ENCODE measurements at regions not wholly inside any gene's neighbourhood (a gene's known extent, or its start where the extent isn't known, plus 50 kb on each side); places are given as distances from the start of the nearest gene placed in this dataset.

DNA sequence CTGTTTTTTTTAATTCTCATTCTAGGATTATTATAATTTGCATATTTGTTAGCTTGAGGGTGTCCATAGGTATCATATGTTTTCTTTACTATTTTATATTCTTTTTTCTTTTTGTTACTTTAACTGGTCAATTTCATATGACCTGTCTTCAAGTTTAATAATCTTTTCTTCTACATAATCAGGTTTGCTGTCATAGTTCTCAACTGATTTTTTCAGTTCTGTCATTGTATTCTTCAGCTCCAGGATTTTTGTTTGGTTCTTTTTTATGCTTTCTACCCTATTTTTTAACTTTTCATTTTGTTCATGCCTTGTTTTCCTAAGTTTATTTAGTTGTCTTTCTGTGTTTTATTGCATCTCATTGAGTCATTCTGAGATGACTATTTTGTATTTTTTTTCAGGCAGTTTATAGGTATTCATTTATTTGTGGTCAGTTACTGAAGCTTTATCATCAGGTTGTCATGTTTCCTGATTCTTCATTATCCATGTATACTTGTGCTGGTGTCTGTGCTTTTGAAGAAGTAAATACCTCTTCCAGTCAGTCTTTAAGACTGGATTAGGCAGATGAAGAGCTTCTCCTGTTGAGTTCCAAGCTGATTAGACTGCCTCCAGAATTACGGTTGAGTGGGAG, 220.3 kb upstream of the VEGFC start:
- TF ChIP-seq, protein P1, sequence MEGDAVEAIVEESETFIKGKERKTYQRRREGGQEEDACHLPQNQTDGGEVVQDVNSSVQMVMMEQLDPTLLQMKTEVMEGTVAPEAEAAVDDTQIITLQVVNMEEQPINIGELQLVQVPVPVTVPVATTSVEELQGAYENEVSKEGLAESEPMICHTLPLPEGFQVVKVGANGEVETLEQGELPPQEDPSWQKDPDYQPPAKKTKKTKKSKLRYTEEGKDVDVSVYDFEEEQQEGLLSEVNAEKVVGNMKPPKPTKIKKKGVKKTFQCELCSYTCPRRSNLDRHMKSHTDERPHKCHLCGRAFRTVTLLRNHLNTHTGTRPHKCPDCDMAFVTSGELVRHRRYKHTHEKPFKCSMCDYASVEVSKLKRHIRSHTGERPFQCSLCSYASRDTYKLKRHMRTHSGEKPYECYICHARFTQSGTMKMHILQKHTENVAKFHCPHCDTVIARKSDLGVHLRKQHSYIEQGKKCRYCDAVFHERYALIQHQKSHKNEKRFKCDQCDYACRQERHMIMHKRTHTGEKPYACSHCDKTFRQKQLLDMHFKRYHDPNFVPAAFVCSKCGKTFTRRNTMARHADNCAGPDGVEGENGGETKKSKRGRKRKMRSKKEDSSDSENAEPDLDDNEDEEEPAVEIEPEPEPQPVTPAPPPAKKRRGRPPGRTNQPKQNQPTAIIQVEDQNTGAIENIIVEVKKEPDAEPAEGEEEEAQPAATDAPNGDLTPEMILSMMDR (IDR thresholded peaks at IDR 0.05): no peak
- TF ChIP-seq EP300 (IDR thresholded peaks at IDR 0.05) (no peak), POLR2A (IDR thresholded peaks at IDR 0.05) (no peak)
